B cell (primary cell): ENCODE measurements at regions not wholly inside any gene's neighbourhood (a gene's known extent, or its start where the extent isn't known, plus 50 kb on each side); places are given as distances from the start of the nearest gene placed in this dataset.

Experiments
- EZH2 ChIP-seq: IDR thresholded peaks from 2 replicates; pipeline ENCODE4 v1.6.1; 2012; ENCODE audit warnings: borderline replicate concordance, low read depth, mild to moderate bottlenecking, moderate library complexity, low read length; ENCODE audit not compliant: insufficient read depth, poor library complexity, severe bottlenecking
- TF ChIP-seq, protein P1 (sequence below): fragments of 200-600 bp; IDR thresholded peaks from one replicate; pipeline ENCODE4 v1.8.0; 2022; ENCODE audit warnings: antibody characterized with exemption, mild to moderate bottlenecking

DNA sequence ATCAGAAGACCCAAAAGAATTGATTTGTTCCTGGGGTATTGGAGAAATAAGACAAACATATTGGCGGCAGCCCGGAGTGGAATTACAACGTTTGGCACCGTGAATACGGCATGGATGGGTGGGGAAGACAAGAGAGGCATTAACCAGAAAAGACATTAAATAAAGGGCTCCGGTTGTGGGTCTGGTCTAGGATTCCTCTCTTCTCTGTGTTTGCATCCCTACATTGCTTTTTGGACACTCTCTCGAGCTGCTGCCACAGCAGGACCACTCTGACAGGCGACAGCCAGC, 138.7 kb upstream of the PALM2AKAP2 start:
- TF ChIP-seq, protein P1, sequence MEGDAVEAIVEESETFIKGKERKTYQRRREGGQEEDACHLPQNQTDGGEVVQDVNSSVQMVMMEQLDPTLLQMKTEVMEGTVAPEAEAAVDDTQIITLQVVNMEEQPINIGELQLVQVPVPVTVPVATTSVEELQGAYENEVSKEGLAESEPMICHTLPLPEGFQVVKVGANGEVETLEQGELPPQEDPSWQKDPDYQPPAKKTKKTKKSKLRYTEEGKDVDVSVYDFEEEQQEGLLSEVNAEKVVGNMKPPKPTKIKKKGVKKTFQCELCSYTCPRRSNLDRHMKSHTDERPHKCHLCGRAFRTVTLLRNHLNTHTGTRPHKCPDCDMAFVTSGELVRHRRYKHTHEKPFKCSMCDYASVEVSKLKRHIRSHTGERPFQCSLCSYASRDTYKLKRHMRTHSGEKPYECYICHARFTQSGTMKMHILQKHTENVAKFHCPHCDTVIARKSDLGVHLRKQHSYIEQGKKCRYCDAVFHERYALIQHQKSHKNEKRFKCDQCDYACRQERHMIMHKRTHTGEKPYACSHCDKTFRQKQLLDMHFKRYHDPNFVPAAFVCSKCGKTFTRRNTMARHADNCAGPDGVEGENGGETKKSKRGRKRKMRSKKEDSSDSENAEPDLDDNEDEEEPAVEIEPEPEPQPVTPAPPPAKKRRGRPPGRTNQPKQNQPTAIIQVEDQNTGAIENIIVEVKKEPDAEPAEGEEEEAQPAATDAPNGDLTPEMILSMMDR = no peak
- no peak for TF ChIP-seq EZH2
